ENCODE measurements at regions not wholly inside any gene's neighbourhood (a gene's known extent, or its start where the extent isn't known, plus 50 kb on each side); places are given as distances from the start of the nearest gene placed in this dataset.

DNA sequence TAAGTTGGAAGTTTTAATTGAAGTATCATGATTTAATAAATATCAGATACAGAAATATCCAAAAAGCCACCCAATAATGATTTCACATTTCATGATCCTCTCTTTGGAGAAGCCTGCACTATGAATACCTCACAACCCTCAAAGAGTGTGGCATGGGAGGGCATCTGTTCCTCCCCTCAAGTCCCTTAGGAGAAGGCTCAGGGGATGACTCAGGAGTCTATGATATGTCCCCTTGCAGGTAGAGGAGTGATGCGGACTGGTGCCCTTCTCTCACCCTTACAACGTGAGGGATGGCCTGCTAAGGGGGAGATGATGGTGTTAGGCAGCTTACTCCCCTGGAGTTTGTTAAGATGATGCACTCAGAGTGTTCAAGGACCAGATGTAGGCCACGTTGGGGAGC is 303.3 kb upstream of the DUSP10 start:
- no peak for DNase-seq

DNA sequence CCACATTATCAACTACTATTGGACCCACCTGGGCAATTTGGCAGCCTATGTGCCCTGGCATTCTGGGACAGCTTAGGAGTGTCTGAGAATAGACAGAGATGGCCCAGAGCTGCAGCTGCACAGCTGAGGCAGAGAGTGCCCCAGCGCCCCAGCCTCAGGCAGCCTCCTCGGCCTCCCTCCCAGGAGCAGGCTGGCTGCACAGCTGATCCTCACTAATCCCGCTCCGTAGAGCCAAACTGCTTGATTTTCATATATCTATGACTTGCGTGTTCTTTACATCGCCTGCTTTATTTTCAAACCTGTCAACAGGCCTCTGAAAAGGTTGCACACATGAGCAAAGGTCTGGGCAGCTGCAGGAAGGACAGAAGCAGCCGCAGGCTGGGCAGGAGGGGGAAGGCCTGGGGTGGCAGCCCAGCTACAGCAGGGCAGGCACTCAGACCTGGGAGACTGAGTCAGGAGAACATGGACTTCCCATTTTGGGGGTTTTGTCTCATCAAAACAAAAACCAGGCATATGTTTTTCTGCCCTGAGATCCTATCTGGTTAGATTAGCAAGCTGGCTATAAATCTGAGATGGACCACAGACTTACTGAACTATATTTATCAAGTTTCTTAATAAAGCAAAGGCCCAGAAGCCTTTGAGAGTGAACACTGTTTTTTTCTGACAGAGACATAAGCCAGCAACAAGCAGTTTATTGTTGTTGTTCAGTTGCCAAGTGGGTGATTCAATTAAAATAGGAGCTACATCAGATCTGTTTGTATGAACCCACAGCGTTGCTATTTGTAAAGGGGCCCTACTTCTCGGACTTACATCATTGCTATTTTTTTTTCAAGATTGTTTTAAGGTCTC is 301.8 kb upstream of the DUSP10 start:
- peak in 1 of 58 donors; percentile 7 for DNase-seq

- no peak for DNase-seq
Observed at GRCh38 chr1:222042120-222042519, 300.2 kb upstream of the DUSP10 start.

GRCh38 chr1:222040955-222041354 is 299.1 kb upstream of the DUSP10 start:
- no peak for DNase-seq

DNA sequence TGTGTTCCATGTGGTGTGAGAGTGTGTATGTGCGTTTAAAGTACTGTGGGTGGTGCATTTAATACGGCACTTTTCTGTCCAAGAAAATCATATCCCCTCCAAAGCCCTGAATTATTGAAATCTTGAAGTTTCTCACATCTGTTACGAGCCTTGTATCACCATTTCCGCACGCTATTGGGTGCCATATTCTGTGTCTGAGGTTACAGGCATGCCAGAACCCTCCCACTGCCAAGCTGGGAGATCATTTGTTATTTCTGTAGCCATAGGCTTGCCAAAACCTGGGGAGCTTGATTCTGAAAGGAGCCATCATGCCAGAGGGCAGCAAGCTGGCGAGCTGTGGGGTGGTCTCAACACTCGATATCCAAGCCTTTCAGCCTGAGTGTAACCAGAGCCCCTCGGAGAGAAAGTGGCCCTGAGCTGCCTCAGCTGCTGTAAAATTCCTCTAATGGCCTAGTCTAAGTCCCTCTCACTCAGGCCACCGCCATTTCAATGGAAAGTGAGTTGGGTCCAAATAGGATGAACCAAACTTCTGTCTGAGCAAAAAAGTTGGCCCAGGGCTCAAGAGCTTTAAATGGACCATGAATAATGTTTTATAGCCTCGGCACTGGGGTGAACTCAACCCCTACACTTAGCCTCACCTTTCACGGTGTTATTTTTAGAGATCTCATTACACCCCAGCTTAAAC is 298.4 kb upstream of the DUSP10 start:
- no peak for DNase-seq

GRCh38 chr1:222038971-222039370 is 297.1 kb upstream of the DUSP10 start:
- DNase-seq, result no peak

- no peak for DNase-seq
Observed at GRCh38 chr1:222037720-222038119, 295.8 kb upstream of the DUSP10 start.

GRCh38 chr1:222034790-222035189 is 292.9 kb upstream of the DUSP10 start:
- peak in 1 of 58 donors; percentile 10 for DNase-seq

- DNase-seq, result no peak
Observed at GRCh38 chr1:222033450-222033849, 291.6 kb upstream of the DUSP10 start.

DNA sequence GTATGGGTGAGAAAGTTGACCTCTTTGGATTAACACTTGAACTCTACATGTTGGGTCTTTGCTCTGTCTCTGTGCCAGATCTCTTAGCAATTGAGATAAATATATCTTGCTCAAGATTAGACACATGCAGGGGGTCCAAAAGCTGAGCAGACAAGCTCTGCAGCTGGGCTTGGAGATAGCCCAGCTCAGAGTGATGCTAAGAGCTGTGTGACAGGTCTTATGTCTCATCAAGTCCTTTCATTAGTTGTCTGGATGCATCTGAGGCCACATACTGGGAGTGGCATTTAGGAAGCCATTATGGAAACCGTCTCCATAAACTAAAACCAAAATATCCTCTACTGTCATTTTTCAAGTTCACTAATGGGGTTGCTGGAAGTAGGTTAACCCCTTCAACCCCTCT is 289.4 kb upstream of the DUSP10 start:
- DNase-seq, result no peak

DNA sequence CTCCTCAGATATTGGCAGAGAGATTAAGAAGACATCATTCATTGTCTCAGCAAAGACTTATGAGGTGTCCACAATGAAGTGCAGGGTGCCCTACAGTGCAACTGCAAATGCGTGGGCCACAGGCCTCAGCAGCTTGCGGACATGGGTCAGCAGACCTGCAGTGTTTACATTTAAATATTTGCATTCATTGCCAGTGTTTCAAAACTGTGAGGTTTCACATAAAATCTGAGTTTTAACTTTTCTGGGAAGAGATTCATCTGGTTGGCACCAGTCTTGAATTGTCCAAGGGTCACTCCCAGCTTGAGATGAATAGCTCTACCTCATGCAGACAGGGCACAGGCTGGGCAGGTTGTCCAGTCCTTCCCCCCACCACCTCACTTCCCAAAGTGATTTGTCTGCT is 286.8 kb upstream of the DUSP10 start:
- no peak for DNase-seq

DNA sequence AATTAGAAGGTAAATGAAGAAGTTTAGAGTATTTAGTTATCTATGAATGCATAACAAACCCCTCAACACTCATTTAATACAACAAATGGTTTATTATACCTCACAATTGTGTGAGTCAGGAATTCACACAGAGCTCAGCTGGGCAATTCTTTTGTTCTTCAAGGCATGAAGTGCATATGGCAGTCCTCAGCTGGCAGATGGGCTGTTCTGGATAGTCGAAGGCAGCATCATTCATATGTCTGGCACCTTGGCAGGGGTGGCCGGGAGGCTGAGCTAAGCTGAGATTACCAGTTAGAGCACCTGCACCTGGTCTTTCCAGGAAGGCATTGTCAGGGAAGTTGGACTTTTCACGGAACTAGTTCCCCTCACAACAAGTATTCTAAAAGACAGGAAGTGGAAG is 286.2 kb upstream of the DUSP10 start:
- no peak for DNase-seq

- no peak for DNase-seq
Observed at GRCh38 chr1:222026280-222026679, 284.4 kb upstream of the DUSP10 start.

GRCh38 chr1:222023025-222023424 is 281.1 kb upstream of the DUSP10 start:
- DNase-seq, result no peak

DNA sequence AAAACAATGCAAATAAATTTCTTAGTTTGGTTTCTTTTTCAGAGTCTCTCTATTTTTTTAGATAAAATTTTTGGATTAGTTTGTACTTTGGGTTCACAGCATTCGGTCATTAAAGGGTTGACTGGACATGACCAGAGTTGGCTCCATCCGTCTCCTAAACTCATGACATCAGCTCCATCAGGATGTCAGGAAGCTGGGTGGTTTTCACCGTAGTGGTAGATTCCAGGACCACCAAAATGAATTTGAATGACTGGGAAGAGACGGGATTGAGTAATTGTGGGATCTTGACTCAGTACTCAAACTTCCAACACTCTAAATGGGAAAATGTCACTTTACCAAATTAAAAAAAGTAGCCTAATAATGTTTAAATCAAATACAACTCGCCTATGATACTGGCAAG is 279.2 kb upstream of the DUSP10 start:
- no peak for DNase-seq

- DNase-seq, result no peak
Observed at GRCh38 chr1:222020553-222020952, 278.7 kb upstream of the DUSP10 start.

DNA sequence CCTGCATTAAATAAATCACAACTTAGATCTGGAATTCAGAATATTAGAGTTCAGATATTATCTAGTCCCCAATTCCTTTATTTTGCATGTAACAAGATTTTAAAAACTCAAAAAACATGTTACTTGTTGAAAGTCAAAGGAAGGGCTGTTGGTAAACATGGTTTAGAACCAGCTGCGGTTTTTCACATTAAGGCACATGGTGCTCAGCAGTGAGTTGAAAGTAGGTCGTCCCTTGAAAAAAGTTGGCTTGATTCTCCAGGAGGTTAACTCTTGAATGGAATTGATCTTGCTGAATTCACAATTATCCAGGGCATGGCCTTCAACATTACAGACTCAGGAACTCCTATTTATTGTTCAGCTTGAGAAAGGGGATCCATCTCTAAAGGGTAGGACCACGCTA is 277.1 kb upstream of the DUSP10 start:
- peak in 1 of 58 donors; percentile 9 for DNase-seq

DNA sequence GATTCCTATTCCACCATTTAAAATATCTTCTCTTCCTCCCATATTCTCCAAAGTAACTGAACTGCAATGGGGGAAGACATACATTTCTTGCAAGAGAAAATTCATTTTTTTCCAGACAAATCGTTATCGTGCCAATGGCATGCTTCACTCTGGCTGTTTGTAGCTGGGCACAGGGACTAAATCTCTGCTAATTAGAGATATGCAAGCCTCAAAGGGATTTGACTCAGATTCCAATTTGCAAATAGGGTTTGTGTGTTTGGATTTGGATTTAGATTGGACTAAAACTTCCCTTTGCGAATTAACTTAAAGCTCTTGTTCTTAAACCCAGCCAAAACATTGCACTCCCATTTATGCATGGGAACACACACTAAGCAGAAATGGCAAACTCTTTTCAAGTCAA is 276.2 kb upstream of the DUSP10 start:
- DNase-seq, result no peak

GRCh38 chr1:222015686-222016085 is 273.8 kb upstream of the DUSP10 start:
- DNase-seq, result no peak

GRCh38 chr1:222014001-222014400 is 272.1 kb upstream of the DUSP10 start:
- no peak for DNase-seq

DNA sequence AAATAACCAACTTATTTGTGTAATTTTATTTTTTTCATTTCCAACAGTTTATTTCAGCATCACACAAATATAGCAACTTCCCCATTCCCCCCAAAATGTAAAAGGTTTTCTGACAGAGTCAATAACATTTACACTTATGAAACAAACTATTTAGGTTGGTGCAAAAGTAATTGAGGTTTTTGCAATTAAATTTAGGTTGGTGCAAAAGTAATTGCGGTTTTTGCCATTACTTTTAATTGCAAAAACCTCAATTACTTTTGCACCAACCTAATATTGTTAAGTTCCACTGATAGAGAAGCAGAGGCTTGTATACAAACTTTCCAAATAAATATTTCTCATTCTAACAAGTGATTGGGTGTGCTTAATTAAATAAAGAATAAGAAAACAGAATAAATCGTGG is 270.9 kb upstream of the DUSP10 start:
- no peak for DNase-seq

DNA sequence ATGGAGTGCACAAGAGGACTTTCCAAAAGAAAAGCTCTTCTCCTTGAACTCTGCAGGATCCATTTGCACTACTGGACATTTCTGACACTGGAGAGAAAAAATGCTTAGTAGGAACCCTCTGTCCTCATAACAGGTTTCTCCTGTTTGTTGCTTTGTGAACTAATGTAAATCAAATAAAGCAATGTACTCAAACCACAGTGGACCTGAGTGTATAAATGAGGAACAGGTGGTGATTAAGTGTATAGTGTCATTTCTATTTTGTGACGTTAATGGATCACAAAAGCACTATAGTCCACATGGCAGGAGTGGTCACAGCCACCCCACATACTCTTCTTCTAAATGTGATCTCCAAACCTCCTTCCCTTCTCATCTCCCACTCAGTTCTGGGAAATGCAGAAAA is 268.4 kb upstream of the DUSP10 start:
- DNase-seq, result no peak
